Skeletal muscle tissue (tissue), 3 donors: ENCODE measurements at regions not wholly inside any gene's neighbourhood (a gene's known extent, or its start where the extent isn't known, plus 50 kb on each side); places are given as distances from the start of the nearest gene placed in this dataset.

Experiments used
- H3K27ac ChIP-seq: one replicate; pipeline ENCODE4 v1.7.0; 2013; ENCODE audit warnings: mild to moderate bottlenecking, low read depth, low read length, inconsistent platforms
- H3K27me3 ChIP-seq, 3 donors: one replicate each; pipeline ENCODE4 v1.7.0; 2013; ENCODE audit warnings: low read length in 3 of 3; ENCODE audit not compliant: control insufficient read depth in 3 of 3, insufficient read depth in 3 of 3
- H3K36me3 ChIP-seq, 3 donors: one replicate each; pipeline ENCODE4 v1.7.0; 2013; ENCODE audit warnings: low read length in 3 of 3; ENCODE audit not compliant: control insufficient read depth in 3 of 3, insufficient read depth in 3 of 3
- H3K4me1 ChIP-seq, 3 donors: one replicate each; pipeline ENCODE4 v1.7.0; 2013; ENCODE audit warnings: low read length in 3 of 3, mild to moderate bottlenecking in 3 of 3; ENCODE audit not compliant: control insufficient read depth in 3 of 3, insufficient read depth in 3 of 3
- H3K4me3 ChIP-seq, 3 donors: one replicate each; pipeline ENCODE4 v1.7.0; 2013; ENCODE audit warnings: low read length in 3 of 3
- H3K9ac ChIP-seq, 3 donors: one replicate each; pipeline ENCODE4 v1.7.0; 2013; ENCODE audit warnings: low read length in 3 of 3, mild to moderate bottlenecking in 3 of 3, moderate library complexity in 2 of 3, low read depth in 1 of 3
- H3K9me3 ChIP-seq, 3 donors: one replicate each; pipeline ENCODE4 v1.7.0; 2013; ENCODE audit warnings: low read length in 3 of 3; ENCODE audit not compliant: control insufficient read depth in 3 of 3
- donor health status: Osteomylitis.

- Histone ChIP-seq H3K9me3 (no peaks in the 10 kb centered on the region), H3K36me3 (no peaks in the 10 kb centered on the region), H3K27ac (no peak overlapping the region), H3K4me3 (no peak overlapping the region), H3K9ac (no peak overlapping the region), H3K27me3 (no peaks in the 10 kb centered on the region), H3K4me1 (no peaks in the 10 kb centered on the region)
These were observed 389.5 kb upstream of the RASGRP1 start for GRCh38 chr15:38954090-38954489.

GRCh38 chr15:38961456-38961855 lies 396.8 kb upstream of the RASGRP1 start:
- H3K9me3 ChIP-seq = no peaks in the 10 kb centered on the region
- no peaks in the 10 kb centered on the region for H3K27me3 ChIP-seq
- H3K9ac ChIP-seq = no peak overlapping the region
- H3K27ac ChIP-seq = no peak overlapping the region
- H3K4me1 ChIP-seq = no peaks in the 10 kb centered on the region
- H3K4me3 ChIP-seq = no peak overlapping the region
- no peaks in the 10 kb centered on the region for H3K36me3 ChIP-seq

- H3K27ac ChIP-seq = no peak overlapping the region
- H3K4me3 ChIP-seq = no peak overlapping the region
These were observed 397.3 kb upstream of the RASGRP1 start for GRCh38 chr15:38961931-38962330.

GRCh38 chr15:38972831-38973230 lies 408.2 kb upstream of the RASGRP1 start:
- no peak overlapping the region for H3K9ac ChIP-seq
- no peaks in the 10 kb centered on the region for H3K27me3 ChIP-seq
- H3K4me1 ChIP-seq = no peaks in the 10 kb centered on the region
- H3K4me3 ChIP-seq = no peak overlapping the region
- no peak overlapping the region for H3K27ac ChIP-seq
- no peaks in the 10 kb centered on the region for H3K36me3 ChIP-seq
- no peaks in the 10 kb centered on the region for H3K9me3 ChIP-seq

More at GRCh38 chr15:38961931-38962330, 397.3 kb upstream of the RASGRP1 start:
- Histone ChIP-seq H3K9ac (no peak overlapping the region), H3K4me1 (no peaks in the 10 kb centered on the region), H3K9me3 (no peaks in the 10 kb centered on the region), H3K36me3 (no peaks in the 10 kb centered on the region), H3K27me3 (no peaks in the 10 kb centered on the region)

- no peak overlapping the region for H3K27ac ChIP-seq
- no peaks in the 10 kb centered on the region for H3K36me3 ChIP-seq
- H3K9ac ChIP-seq = no peak overlapping the region
- no peaks in the 10 kb centered on the region for H3K27me3 ChIP-seq
- H3K9me3 ChIP-seq = peaks cover 0 to 4% (median 2%) of the 10 kb centered on the region in 3 donors
- no peaks in the 10 kb centered on the region for H3K4me1 ChIP-seq
- H3K4me3 ChIP-seq = no peak overlapping the region
These were observed 410.8 kb upstream of the RASGRP1 start for GRCh38 chr15:38975282-38975990.

GRCh38 chr15:38991126-38991525 lies 426.5 kb upstream of the RASGRP1 start:
- no peak overlapping the region for H3K4me3 ChIP-seq
- H3K4me1 ChIP-seq = peaks cover 0 to 4% (median 3%) of the 10 kb centered on the region in 3 donors
- no peaks in the 10 kb centered on the region for H3K9me3 ChIP-seq
- no peaks in the 10 kb centered on the region for H3K36me3 ChIP-seq
- no peak overlapping the region for H3K9ac ChIP-seq
- H3K27me3 ChIP-seq = no peaks in the 10 kb centered on the region
- no peak overlapping the region for H3K27ac ChIP-seq

- Histone ChIP-seq H3K4me1 (peaks cover 0 to 4% (median 3%) of the 10 kb centered on the region in 3 donors), H3K27me3 (no peaks in the 10 kb centered on the region), H3K27ac (no peak overlapping the region), H3K36me3 (no peaks in the 10 kb centered on the region), H3K9me3 (no peaks in the 10 kb centered on the region), H3K4me3 (no peak overlapping the region), H3K9ac (no peak overlapping the region)
These were observed 427.1 kb upstream of the RASGRP1 start for GRCh38 chr15:38991701-38992100.

- H3K27ac ChIP-seq = no peak overlapping the region
These were observed 427.9 kb upstream of the RASGRP1 start for GRCh38 chr15:38992506-38992905.

GRCh38 chr15:38992930-38993329 lies 428.3 kb upstream of the RASGRP1 start:
- no peak overlapping the region for H3K27ac ChIP-seq
- no peak overlapping the region for H3K4me3 ChIP-seq
- H3K36me3 ChIP-seq = no peaks in the 10 kb centered on the region
- no peak overlapping the region for H3K9ac ChIP-seq
- H3K9me3 ChIP-seq = no peaks in the 10 kb centered on the region
- H3K4me1 ChIP-seq = peaks cover 2 to 4% (median 3%) of the 10 kb centered on the region in 3 donors
- no peaks in the 10 kb centered on the region for H3K27me3 ChIP-seq

More at GRCh38 chr15:38992506-38992905, 427.9 kb upstream of the RASGRP1 start:
- Histone ChIP-seq H3K36me3 (no peaks in the 10 kb centered on the region), H3K9ac (no peak overlapping the region), H3K27me3 (no peaks in the 10 kb centered on the region), H3K4me3 (no peak overlapping the region), H3K4me1 (peaks cover 2 to 4% (median 3%) of the 10 kb centered on the region in 3 donors), H3K9me3 (no peaks in the 10 kb centered on the region)

GRCh38 chr15:38994310-38994709 lies 429.7 kb upstream of the RASGRP1 start:
- H3K4me1 ChIP-seq = peaks cover 2 to 4% (median 3%) of the 10 kb centered on the region in 3 donors
- H3K4me3 ChIP-seq = no peak overlapping the region
- no peaks in the 10 kb centered on the region for H3K27me3 ChIP-seq
- no peak overlapping the region for H3K27ac ChIP-seq
- H3K9ac ChIP-seq = no peak overlapping the region
- H3K9me3 ChIP-seq = no peaks in the 10 kb centered on the region
- H3K36me3 ChIP-seq = no peaks in the 10 kb centered on the region
